Fibroblast of lung (primary cell): ENCODE measurements at regions not wholly inside any gene's neighbourhood (a gene's known extent, or its start where the extent isn't known, plus 50 kb on each side); places are given as distances from the start of the nearest gene placed in this dataset.

Source experiments
- EZH2 ChIP-seq: IDR thresholded peaks from 2 replicates; pipeline ENCODE4 v1.5.1; 2012; ENCODE audit warnings: low read length, control low read depth, mild to moderate bottlenecking; ENCODE audit errors: missing control alignments
- TF ChIP-seq, protein P1 (sequence below), 2 donors: IDR thresholded peaks in 1 of 2; conservative IDR thresholded peaks in 1 of 2; 1 replicate in 1 of 2; 2 replicates in 1 of 2; pipeline ENCODE4 v1.5.1; 2011 to 2012; ENCODE audit warnings: low read length in 2 of 2, control low read depth in 1 of 2, inconsistent platforms in 1 of 2, low read depth in 1 of 2, mild to moderate bottlenecking in 1 of 2

DNA sequence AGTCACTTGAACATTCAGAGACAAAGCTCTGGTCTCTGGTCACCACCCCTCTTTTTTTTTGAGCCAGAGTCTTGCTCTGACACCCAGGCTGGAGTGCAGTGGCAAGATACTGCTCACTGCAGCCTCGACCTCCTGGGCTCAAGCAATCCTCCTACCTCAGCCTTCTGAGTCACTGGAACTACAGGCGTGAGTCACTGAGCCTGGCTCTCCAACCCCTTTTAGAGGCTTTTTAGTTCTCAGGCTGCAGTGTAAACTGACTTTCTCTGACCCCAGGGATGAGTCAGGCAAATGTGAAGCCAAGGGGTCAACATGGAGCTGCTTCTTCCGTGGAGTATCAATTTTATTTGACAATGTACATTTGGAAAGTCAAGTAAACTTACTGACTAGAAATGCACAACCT is 229.2 kb downstream of the PTTG2 start:
- TF ChIP-seq, protein P1, sequence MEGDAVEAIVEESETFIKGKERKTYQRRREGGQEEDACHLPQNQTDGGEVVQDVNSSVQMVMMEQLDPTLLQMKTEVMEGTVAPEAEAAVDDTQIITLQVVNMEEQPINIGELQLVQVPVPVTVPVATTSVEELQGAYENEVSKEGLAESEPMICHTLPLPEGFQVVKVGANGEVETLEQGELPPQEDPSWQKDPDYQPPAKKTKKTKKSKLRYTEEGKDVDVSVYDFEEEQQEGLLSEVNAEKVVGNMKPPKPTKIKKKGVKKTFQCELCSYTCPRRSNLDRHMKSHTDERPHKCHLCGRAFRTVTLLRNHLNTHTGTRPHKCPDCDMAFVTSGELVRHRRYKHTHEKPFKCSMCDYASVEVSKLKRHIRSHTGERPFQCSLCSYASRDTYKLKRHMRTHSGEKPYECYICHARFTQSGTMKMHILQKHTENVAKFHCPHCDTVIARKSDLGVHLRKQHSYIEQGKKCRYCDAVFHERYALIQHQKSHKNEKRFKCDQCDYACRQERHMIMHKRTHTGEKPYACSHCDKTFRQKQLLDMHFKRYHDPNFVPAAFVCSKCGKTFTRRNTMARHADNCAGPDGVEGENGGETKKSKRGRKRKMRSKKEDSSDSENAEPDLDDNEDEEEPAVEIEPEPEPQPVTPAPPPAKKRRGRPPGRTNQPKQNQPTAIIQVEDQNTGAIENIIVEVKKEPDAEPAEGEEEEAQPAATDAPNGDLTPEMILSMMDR (conservative IDR thresholded peaks at IDR 0.05 in 1 of 2, IDR thresholded peaks at IDR 0.05 in 1 of 2; ENCODE audit: low read depth in 1 of 2, low read length in 2 of 2): no peak
- no peak for TF ChIP-seq EZH2
